PC-3 (cell line): ENCODE measurements at regions not wholly inside any gene's neighbourhood (a gene's known extent, or its start where the extent isn't known, plus 50 kb on each side); places are given as distances from the start of the nearest gene placed in this dataset.

Experiments used
- EZH2 ChIP-seq: fragments of 300-600 bp; sonication (generic); IDR thresholded peaks from one replicate; pipeline ENCODE4 v1.6.1; 2017; ENCODE audit warnings: antibody characterized with exemption, mild to moderate bottlenecking, low read length; ENCODE audit not compliant: unreplicated experiment
- EZH2phosphoT487 ChIP-seq: fragments of 300-600 bp; sonication (generic); IDR thresholded peaks from 2 replicates; pipeline ENCODE4 v1.6.1; 2018; ENCODE audit warnings: mild to moderate bottlenecking, antibody characterized with exemption, low read length, borderline replicate concordance
- TF ChIP-seq, protein P1 (sequence below): fragments of 300-600 bp; sonication (generic); conservative IDR thresholded peaks from 2 replicates; pipeline ENCODE4 v1.5.1; 2017; ENCODE audit warnings: antibody characterized with exemption, low read depth, mild to moderate bottlenecking, low read length

DNA sequence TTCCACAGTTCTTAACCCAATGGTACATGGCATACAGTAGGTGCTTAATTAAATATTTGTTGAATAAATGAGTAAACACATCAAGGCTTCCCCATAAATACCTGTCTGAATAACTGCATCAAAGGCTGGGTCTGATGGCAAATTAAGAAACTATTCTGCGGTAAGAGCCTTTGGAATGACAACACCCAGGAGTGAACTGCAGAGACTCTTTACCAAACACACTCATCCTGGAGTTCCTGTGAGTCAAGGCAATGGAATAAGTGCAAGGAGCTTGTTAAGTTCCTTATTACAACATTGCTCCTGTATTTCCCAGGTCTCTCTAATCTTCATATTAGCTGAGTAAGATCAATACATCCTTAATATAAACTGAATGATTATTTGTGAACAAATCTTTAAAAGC is 119.9 kb upstream of the STT3B start:
- TF ChIP-seq, protein P1, sequence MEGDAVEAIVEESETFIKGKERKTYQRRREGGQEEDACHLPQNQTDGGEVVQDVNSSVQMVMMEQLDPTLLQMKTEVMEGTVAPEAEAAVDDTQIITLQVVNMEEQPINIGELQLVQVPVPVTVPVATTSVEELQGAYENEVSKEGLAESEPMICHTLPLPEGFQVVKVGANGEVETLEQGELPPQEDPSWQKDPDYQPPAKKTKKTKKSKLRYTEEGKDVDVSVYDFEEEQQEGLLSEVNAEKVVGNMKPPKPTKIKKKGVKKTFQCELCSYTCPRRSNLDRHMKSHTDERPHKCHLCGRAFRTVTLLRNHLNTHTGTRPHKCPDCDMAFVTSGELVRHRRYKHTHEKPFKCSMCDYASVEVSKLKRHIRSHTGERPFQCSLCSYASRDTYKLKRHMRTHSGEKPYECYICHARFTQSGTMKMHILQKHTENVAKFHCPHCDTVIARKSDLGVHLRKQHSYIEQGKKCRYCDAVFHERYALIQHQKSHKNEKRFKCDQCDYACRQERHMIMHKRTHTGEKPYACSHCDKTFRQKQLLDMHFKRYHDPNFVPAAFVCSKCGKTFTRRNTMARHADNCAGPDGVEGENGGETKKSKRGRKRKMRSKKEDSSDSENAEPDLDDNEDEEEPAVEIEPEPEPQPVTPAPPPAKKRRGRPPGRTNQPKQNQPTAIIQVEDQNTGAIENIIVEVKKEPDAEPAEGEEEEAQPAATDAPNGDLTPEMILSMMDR = no peak
- TF ChIP-seq EZH2phosphoT487 = no peak
- TF ChIP-seq EZH2 = no peak
